PC-3 (cell line): ENCODE measurements at regions not wholly inside any gene's neighbourhood (a gene's known extent, or its start where the extent isn't known, plus 50 kb on each side); places are given as distances from the start of the nearest gene placed in this dataset.

Experiments
- EZH2 ChIP-seq: fragments of 300-600 bp; sonication (generic); IDR thresholded peaks from one replicate; pipeline ENCODE4 v1.6.1; 2017; ENCODE audit warnings: antibody characterized with exemption, mild to moderate bottlenecking, low read length; ENCODE audit not compliant: unreplicated experiment
- EZH2phosphoT487 ChIP-seq: fragments of 300-600 bp; sonication (generic); IDR thresholded peaks from 2 replicates; pipeline ENCODE4 v1.6.1; 2018; ENCODE audit warnings: mild to moderate bottlenecking, antibody characterized with exemption, low read length, borderline replicate concordance
- TF ChIP-seq, protein P1 (sequence below): fragments of 300-600 bp; sonication (generic); conservative IDR thresholded peaks from 2 replicates; pipeline ENCODE4 v1.5.1; 2017; ENCODE audit warnings: antibody characterized with exemption, low read depth, mild to moderate bottlenecking, low read length

DNA sequence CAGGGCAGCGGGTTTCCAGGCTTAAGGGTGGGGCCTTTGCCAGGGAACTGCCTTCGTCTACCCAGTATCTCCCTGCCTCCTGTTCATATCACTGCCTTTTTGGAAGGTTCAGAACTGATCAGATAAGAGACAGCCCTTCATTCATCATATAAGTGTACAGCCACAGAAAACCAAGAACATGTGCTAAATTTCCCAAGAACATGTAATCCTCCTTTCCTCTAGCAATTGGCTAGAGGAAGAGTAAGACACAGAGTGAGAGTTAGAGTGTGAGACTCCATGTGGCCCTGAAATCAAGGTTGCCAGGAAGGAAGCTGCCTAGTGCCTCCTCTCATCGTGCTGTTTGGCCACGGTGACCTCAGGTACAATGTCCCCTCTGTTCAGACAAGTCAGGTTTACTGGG, 770.9 kb downstream of the TNS3 start:
- TF ChIP-seq EZH2 (no peak), EZH2phosphoT487 (no peak)
- TF ChIP-seq, protein P1, sequence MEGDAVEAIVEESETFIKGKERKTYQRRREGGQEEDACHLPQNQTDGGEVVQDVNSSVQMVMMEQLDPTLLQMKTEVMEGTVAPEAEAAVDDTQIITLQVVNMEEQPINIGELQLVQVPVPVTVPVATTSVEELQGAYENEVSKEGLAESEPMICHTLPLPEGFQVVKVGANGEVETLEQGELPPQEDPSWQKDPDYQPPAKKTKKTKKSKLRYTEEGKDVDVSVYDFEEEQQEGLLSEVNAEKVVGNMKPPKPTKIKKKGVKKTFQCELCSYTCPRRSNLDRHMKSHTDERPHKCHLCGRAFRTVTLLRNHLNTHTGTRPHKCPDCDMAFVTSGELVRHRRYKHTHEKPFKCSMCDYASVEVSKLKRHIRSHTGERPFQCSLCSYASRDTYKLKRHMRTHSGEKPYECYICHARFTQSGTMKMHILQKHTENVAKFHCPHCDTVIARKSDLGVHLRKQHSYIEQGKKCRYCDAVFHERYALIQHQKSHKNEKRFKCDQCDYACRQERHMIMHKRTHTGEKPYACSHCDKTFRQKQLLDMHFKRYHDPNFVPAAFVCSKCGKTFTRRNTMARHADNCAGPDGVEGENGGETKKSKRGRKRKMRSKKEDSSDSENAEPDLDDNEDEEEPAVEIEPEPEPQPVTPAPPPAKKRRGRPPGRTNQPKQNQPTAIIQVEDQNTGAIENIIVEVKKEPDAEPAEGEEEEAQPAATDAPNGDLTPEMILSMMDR: no peak
